Retina (tissue), 1 donor: ENCODE measurements at regions not wholly inside any gene's neighbourhood (a gene's known extent, or its start where the extent isn't known, plus 50 kb on each side); places are given as distances from the start of the nearest gene placed in this dataset.

Experiments
- DNase-seq: peaks from one replicate; pipeline ENCODE4 v3.0.0-alpha.2; 2016

DNA sequence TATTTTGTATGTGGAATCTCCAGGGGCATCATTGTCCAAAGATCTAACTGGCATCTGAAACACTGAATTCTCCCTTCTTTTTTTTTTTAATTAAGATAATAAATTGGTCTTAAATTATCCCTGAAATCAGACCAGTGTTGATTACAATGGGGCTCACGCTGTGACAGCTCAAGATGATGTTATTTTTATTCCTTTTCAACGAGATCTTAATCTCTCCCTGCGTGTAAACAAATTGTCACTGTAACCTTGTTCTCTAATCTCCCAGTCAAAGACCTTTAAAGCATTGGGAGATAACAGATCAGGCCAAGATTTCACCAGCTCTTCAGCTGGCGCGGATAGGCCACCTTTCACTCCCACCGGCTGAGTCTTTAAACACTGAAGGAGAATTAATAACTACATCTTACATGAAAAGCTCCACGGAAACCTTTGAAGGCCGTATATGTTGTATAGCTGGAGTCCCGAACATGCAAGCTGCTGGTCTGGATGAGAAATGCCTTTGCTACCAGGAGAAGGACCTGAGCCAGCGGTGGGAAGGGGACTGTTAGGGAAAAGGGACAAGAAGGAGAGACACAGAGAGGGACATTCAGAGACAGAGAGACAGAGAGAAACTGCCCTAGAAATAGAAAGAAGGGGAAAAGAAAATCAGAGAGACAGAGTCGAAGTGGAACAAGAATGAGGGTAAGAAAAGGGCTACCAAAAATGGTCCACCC, 418.8 kb upstream of the NR2F2 start:
- DNase-seq: no peak

DNA sequence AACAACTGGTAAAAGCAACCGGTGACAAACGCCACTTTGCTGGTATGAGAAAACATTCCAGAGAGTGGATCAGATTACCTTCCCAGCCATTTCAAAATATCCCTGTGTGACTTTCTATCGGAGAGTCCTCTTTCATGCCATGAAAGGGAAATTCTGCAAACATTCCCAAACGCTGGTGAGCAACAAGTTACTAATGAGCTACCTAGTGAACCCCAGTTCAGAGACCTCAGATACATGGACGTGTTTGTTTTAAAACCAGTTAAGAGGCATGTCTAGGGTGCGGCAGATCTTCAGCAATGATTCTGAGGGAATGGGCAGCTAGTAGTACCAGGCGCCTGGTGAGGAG, 418.2 kb upstream of the NR2F2 start:
- no peak for DNase-seq

- no peak for DNase-seq
Measured at GRCh38 chr15:95912728-95913127, 417.8 kb upstream of the NR2F2 start.

DNA sequence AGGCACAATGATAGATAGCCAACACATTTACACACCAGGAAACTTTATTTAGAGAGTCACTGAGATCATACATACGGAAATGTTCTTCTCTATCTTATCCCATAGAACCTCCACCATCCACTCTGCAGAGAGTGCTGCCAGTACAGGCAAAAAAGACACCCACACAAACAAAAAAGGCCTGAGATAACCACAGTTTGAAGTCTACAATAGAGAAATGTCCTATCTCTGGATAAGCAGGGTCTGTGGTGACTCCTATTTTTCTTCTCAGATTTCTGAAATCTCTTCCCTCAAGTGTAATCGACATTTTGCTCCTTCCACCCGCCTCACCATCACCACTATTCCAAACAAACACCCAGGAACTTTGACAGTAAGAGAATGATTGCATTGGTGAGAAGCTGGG, 413.9 kb upstream of the NR2F2 start:
- DNase-seq: no peak

DNA sequence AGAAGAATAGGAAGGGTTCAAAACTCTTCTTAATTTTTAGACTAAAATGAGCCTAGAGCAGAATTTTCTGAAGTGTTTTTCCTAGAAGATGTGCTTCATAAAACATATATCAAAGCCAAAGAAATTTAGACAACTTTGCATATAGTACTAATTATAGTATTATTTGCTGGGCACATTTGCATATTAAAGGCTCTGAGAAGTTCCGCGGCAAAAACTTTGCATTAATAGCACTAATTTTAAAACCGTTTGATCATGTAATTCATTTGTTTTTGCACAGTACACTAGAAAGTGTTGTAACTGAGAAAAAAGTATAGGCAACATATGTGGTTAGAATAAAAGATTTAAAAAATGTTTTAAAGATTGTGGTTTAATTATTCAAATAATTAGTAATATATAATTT, 412.0 kb upstream of the NR2F2 start:
- DNase-seq: no peak

GRCh38 chr15:95919460-95919859, 411.0 kb upstream of the NR2F2 start:
- DNase-seq: no peak

GRCh38 chr15:95921404-95921803, 409.1 kb upstream of the NR2F2 start:
- no peak for DNase-seq

DNA sequence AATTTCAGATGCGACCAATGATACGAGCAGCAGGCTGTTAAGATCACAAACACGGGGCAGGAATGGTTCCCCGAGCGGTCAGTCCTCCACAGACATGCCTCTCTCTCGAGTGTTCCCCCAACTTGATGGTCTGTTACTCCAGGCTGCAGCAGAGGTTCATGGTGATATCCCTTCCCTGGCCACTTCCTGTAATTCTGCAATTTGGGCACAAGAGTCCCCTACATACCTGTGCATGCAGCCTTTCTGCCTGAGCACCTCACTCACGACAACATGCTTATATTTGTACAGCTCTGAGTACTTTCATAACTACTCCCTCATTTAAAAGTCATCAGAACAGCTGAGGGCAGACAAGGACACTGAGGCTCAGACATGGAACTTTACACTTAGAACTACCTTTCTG, 408.1 kb upstream of the NR2F2 start:
- DNase-seq: no peak

DNA sequence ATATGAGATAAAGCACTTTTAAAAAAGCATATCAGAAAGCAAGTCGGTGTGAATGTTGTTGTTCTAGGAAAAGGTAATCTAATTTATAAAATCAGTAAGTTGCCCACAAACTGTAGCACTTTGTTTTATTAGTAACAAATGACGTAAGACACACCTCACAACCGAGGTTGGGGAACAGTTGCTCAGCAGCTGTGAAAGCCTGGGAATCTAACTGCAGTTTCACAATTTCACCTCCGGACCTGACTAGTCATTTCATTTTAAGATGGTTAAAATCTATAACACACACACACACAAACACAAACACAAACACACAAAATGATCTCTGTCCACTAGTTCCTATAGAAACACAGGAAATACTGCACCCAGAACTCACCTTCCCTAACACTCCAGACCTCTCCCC, 406.7 kb upstream of the NR2F2 start:
- no peak for DNase-seq

DNA sequence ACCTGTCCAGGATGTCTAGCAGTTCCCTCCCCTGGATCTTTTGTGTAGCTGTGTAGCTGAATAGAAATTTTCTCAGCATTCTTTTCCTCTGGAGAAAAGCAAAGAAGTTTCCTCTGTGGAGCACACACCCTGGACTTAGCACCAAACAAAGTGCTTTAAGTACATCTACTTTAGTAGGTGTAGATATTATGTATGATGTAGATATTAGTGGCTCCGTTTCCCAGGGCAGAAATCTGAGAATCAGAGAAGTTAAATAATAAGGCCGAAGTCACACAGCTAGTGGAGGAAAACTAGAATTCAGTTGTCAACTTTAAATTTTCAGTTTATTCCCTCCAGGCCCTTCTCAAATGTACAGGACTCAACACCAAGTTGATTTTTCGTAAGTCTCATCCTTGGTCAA, 401.7 kb upstream of the NR2F2 start:
- no peak for DNase-seq

DNA sequence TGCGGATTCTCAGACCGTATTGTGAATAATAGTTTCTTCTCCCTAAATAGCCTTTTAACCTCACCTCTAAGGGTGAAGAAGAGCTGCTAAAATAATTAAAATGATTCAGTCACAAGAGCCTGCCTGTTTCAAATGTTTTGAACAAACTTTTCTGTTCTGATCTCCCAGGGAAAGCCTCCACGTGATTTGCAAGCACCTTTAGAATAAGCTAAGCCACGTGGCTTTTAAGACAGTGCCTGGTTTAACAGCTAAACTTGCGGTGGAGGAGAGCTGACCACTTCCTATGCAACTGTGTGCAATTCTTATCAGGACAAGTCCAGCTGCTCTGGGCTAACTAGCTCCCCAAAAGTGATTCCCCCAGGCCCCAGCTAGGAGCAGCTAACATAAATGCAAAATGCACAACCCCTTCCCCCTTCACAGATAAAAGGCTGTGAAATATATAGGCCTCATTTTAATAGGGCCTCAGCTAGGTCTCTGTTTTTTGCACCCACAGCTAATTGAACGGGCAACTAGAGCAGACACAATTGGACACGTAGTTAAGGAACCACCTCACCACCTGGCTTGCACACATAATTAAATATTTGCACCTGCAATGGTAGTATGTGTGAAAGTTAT, 401.2 kb upstream of the NR2F2 start:
- DNase-seq: no peak

DNA sequence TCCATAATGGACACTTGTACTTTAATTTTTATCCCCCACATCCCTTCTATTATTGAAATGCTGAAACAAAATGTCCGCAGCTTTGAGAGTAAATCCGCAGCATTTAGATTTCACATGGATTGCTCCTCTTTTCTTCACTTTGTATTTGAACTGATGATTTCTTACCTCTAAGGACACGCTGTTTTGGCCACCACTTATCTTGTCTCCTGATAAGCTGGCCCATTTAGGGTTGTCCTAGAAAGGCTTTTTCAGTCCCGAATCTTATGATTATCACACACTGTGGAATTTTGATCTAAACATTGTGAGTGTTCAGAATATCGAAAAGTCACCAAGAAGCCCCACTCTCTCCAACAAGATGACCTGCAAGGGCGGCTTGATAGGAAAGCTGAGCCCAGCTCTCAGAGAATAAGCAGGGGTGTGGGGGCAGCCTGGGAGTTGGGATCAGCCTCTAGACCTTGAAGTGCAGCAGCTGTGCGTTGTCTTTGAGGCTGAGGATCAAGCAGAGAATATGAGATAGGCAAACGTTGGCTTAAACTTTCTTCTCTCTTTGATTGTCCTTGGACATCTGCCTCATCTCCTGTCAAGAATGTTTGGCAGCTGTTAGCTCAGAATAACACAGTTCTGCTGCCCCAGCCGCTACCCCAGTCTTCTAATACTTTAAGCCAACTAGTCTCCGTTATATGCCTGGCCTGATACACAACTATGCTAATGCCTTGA, 399.7 kb upstream of the NR2F2 start:
- DNase-seq: no peak

DNA sequence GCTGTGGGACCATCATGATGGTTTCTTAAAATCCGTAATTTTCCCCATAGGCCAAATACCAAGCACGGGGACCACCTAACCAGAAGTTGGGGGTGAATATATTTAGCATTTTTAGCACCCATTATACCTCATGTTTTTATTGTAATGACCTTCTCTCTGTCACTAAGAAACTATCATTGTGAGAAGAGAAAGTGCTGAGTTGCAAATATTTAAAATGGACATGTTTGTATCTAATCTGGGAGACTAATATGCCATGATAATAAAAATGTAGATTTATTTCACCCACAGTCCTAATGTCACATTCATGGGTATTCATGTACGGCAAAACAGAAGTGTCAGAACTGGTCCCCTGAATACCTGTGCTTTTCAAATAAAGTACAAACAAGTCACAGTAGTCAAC, 398.9 kb upstream of the NR2F2 start:
- DNase-seq: no peak

DNA sequence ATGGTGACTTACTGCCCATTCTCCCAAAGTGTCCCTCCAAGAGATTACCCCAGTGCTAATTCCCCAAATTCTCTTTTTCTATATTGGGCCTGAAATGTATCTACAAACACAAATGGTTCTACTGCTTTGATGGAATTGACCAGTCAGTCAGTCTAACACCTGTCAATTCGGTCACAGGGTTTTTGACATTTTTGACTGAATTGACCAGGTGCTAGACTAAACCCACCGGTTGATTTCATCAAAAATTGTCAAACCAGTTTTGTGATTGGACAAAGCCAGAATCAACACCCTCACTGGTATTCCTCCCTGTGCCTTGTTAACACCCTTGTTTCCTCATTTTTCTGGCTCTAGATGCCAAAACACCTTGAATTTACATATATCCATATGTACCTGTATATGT, 398.4 kb upstream of the NR2F2 start:
- no peak for DNase-seq

DNA sequence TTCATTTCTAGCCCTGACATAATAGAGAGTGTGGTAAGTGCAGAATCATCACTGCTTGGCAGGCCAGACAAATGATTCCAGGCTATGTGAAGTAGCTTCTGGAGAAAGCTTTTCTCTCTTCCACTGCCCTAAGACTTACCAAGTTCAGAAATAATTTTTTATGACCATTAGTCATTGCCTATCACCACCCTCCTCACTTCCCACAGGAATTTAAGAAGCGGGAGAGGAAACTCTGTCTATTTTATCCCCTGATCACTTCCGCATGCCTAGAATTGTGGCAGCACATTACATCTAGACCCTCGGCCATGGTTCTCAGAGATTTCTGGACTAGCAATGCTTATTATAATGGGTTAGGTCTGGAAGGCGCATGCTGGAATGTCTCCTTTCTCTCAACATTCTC, 397.8 kb upstream of the NR2F2 start:
- DNase-seq: no peak

GRCh38 chr15:95935852-95936251, 394.6 kb upstream of the NR2F2 start:
- no peak for DNase-seq

DNA sequence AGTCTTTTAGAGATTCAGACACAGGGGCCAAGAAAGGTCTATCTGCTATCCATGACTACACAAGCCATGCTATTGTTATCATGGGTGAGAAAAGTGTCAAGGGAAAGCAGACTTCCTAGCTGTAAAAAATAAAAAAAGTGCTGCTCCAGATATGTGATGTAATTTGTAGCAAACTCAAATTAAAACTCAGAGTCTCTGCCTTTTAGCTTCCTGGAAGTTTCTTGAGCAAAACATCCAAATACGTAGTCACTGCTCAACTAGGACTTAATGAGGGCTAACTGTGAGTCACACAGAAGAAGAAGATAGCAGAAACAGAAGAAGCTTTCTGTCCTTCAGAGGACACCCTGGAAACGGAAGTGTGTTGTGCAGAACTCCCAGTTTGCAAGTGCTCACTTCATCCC, 393.4 kb upstream of the NR2F2 start:
- DNase-seq: no peak

DNA sequence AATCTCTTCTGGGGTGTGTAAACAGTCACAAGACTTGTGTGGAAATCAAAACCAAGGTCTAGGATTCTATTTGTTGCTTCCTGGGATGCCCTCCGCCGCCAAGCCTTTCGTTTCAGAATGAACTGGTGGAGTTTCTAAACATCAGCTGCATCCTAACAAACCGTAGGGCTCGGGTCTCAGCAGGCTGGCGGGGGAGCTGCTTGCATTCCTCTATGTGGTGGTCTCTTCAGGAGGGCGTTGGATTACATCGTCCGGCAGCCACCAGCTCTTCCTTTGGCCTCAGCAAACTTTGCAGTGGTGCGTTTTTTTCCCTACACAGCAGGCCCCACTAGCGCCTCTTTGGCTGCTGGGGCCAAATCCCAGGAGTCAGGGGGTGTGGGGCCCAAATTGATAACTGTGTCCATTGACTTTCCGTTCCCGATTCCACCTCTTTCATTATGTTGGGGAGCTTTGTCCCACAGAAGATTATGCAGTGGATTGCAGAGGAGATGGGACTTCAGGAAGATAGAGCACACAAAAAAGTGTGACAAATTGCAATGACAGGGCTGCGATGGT, 390.0 kb upstream of the NR2F2 start:
- peak; percentile 52 for DNase-seq

- no peak for DNase-seq
Measured at GRCh38 chr15:95944193-95944592, 386.3 kb upstream of the NR2F2 start.

DNA sequence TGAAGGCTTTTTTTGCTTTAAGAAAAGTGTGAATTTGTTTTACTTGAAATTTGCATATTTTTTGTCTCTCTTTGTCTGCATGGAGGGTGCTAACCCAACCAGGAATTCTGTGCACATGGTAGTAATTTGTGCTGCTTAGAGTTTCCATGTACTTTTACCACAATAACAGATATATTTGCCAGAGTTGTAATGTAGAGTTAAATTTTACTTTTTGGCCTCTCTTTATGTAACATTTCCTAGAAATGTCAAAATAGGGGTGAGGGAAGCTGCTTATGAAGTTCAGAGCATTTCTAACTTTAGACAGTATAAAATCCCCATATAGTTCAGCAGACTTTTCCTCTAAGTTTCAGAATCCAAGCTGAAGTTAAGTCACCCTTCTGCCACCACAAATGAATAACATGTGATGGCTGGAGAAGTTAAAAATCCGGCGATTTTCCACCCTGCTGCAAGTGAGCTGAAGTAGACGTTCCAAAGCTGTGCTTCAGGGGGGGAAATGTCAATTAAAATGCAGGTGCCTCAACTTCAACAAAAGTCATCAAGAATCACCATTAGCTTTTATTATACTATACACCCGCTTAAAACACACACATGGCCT, 385.7 kb upstream of the NR2F2 start:
- DNase-seq: no peak

GRCh38 chr15:95946241-95946640, 384.3 kb upstream of the NR2F2 start:
- DNase-seq: no peak

GRCh38 chr15:95946926-95947325, 383.6 kb upstream of the NR2F2 start:
- DNase-seq: no peak

- no peak for DNase-seq
Measured at GRCh38 chr15:95948411-95948810, 382.1 kb upstream of the NR2F2 start.

- DNase-seq: no peak
Measured at GRCh38 chr15:95953032-95953431, 377.5 kb upstream of the NR2F2 start.
